Kidney (tissue), 13 donors: ENCODE measurements at regions not wholly inside any gene's neighbourhood (a gene's known extent, or its start where the extent isn't known, plus 50 kb on each side); places are given as distances from the start of the nearest gene placed in this dataset.

ENCODE experiments used
- DNase-seq, 5 donors: peaks; one replicate each; pipeline ENCODE4 v3.0.0-alpha.2; 2013 to 2020
- FAIRE-seq: peaks from 2 replicates; lab custom pipeline; 2012; peaks lifted over from hg19 to GRCh38; lab: Jason Lieb, UNC
- H3K27ac ChIP-seq, 2 donors: one replicate each; pipeline ENCODE4 v1.7.0; 2013; ENCODE audit warnings: low read depth in 2 of 2, low read length in 2 of 2, inconsistent platforms in 1 of 2
- H3K27me3 ChIP-seq: one replicate; pipeline ENCODE4 v1.7.1; 2013; ENCODE audit warnings: low read length, inconsistent platforms; ENCODE audit not compliant: control insufficient read depth, insufficient read depth
- H3K36me3 ChIP-seq, 3 donors: one replicate each; pipeline versions ENCODE4 v1.7.0 to v1.7.1; 2013; ENCODE audit warnings: low read length in 3 of 3, control low read depth in 1 of 3, inconsistent platforms in 1 of 3; ENCODE audit not compliant: insufficient read depth in 3 of 3, control insufficient read depth in 2 of 3
- H3K4me1 ChIP-seq, 3 donors: one replicate each; pipeline versions ENCODE4 v1.7.0 to v1.7.1; 2013; ENCODE audit warnings: low read length in 3 of 3, inconsistent platforms in 1 of 3, low read depth in 1 of 3; ENCODE audit not compliant: control insufficient read depth in 2 of 3, insufficient read depth in 2 of 3
- H3K4me3 ChIP-seq, 3 donors: one replicate each; pipeline versions ENCODE4 v1.7.0 to v1.8.1; 2013; ENCODE audit warnings: low read length in 3 of 3, control low read depth in 1 of 3, inconsistent platforms in 1 of 3
- H3K9ac ChIP-seq, 3 donors: one replicate each; pipeline versions ENCODE4 v1.7.0 to v1.7.1; 2013; ENCODE audit warnings: low read length in 3 of 3, control low read depth in 1 of 3, inconsistent platforms in 1 of 3
- H3K9me3 ChIP-seq, 3 donors: one replicate each; pipeline versions ENCODE4 v1.7.0 to v1.7.1; 2013; ENCODE audit warnings: low read length in 3 of 3, control low read depth in 1 of 3, inconsistent platforms in 1 of 3; ENCODE audit not compliant: control insufficient read depth in 2 of 3, insufficient read depth in 1 of 3
- intact Hi-C: fragments of 100-400 bp; cut with DNase I; formaldehyde crosslinking; loops from one replicate; pipeline ENCODE4 v1.11.1; 2022
- TF ChIP-seq, protein P1 (sequence below): IDR thresholded peaks from 3 replicates; pipeline ENCODE4 v1.5.1; 2012; ENCODE audit warnings: mild to moderate bottlenecking, moderate library complexity, borderline replicate concordance; ENCODE audit not compliant: insufficient read depth; ENCODE audit errors: extremely low read depth
- donor health status: control.
- donor health status: control.
- donor health status: control.
- donor health status: control.
- donor health status: control.
- donor health status: DM: yes; HTN: yes; CAD: no.
- donor health status: Normal renal cell carcinoma (clear cell type).

DNA sequence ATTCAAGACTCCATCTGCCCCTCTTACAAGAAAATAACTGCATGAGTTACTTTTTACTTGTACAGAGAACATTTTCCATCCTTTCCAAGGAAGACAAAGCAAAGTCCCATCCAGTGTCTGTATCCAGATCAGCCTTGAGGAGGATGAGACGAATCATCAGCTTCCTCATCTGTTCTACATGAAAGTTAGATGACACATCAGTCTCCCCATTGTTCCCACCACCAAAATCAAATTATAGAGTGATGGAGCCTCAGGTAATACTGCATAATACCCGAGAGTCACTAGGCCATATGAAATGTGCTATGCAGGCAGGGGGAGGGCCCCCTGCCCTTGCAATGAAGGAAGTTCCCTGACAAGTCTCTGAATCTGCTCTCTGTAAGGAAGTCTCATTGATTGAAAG lies 1244.6 kb upstream of the SLC10A2 start:
- FAIRE-seq (no peak), DNase-seq (no peak)
- Histone ChIP-seq H3K9me3 (no peaks in the 10 kb centered on the region), H3K36me3 (no peaks in the 10 kb centered on the region), H3K4me3 (no peak overlapping the region), H3K9ac (no peak overlapping the region), H3K27me3 (no peaks in the 10 kb centered on the region), H3K27ac (no peak overlapping the region), H3K4me1 (no peaks in the 10 kb centered on the region)
- intact Hi-C loops, result no loop called here
- TF ChIP-seq, protein P1, sequence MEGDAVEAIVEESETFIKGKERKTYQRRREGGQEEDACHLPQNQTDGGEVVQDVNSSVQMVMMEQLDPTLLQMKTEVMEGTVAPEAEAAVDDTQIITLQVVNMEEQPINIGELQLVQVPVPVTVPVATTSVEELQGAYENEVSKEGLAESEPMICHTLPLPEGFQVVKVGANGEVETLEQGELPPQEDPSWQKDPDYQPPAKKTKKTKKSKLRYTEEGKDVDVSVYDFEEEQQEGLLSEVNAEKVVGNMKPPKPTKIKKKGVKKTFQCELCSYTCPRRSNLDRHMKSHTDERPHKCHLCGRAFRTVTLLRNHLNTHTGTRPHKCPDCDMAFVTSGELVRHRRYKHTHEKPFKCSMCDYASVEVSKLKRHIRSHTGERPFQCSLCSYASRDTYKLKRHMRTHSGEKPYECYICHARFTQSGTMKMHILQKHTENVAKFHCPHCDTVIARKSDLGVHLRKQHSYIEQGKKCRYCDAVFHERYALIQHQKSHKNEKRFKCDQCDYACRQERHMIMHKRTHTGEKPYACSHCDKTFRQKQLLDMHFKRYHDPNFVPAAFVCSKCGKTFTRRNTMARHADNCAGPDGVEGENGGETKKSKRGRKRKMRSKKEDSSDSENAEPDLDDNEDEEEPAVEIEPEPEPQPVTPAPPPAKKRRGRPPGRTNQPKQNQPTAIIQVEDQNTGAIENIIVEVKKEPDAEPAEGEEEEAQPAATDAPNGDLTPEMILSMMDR, result no peak

GRCh38 chr13:104309431-104309830 lies 1243.2 kb upstream of the SLC10A2 start:
- Histone ChIP-seq H3K4me3 (no peak overlapping the region), H3K4me1 (no peaks in the 10 kb centered on the region), H3K9ac (no peak overlapping the region), H3K9me3 (no peaks in the 10 kb centered on the region), H3K27ac (no peak overlapping the region), H3K36me3 (no peaks in the 10 kb centered on the region), H3K27me3 (no peaks in the 10 kb centered on the region)
- no peak for FAIRE-seq
- TF ChIP-seq, protein P1, result no peak
- intact Hi-C loops, result no loop called here
- DNase-seq, result no peak

DNA sequence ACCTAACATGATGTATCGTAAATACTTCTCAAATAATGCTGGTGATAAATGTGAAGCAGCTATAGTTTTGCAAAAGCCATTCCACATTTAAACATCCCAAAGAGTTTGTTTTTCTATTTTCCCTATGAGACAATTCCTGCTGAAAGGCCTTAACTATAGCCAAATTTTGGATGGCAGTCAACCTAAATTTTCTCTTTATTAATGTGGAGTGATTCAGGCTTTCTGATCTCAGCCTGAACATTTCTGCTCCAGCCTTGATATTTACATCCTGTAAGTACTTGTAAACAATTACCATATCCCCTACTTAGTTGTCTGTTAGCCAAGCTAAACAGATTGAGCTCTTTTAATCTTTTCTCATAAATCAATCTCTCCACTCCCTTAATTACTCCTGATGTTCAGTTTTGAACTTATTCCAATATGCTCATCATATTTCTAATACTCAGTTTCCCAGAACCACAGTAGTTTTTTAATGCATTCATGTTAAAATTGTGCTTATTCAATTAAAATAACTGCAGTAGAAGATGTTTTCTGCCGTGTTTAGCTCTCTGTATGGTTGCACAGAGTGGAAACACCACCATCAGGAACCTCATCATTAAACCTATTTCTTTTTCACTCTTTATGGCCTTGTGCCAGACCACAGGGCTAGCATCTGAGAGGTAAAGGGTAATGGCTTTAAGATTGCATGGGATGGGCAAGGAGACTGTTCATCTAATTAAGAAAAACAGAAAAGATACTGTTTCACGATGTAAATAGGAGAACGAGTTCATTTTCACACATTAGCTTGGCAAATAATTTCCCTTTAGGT lies 1235.2 kb upstream of the SLC10A2 start:
- Histone ChIP-seq H3K36me3 (no peaks in the 10 kb centered on the region), H3K4me3 (no peak overlapping the region), H3K27ac (no peak overlapping the region), H3K9ac (no peak overlapping the region), H3K9me3 (no peaks in the 10 kb centered on the region), H3K4me1 (no peaks in the 10 kb centered on the region), H3K27me3 (no peaks in the 10 kb centered on the region)
- DNase-seq, result peak in 2 of 5 donors; percentile 33 to 57
- intact Hi-C loops, result no loop called here
- TF ChIP-seq, protein P1, result no peak
- FAIRE-seq, result no peak
